Activated CD4-positive, alpha-beta T cell treated with anti-CD3 and anti-CD28 coated beads, Interleukin-2, amount 50 U/mL, for 24 hours (primary cell): ENCODE measurements at regions not wholly inside any gene's neighbourhood (a gene's known extent, or its start where the extent isn't known, plus 50 kb on each side); places are given as distances from the start of the nearest gene placed in this dataset.

Experiments
- DNase-seq, 2 donors: peaks; one replicate each; pipeline ENCODE4 v3.0.0-alpha.2; 2020; ENCODE audit warnings: low read depth in 1 of 2, low spot score in 1 of 2

DNA sequence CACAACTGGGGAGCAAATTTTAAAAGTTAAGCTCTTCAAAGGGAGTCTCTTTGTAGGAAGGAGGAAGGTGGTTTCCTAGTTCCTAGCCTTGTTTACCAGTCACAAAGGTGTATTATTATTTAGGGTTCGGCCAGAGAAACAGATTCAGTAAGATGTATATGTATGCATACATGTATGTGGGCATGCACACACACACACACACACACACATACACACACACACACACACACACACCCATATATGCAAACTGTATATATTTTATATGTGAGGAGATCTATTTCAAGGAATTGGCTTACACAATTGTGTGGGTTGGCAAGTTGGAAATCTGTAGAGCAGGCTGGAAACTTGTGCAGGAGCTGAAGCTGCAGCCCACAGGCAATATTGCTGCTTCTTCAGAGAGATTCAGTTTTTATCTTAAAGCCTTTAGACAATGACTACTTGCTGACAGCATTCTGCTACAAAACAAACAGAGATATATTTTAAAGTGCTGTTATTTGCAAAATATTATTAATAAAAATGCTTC is 75.3 kb upstream of the DNAH5 start:
- DNase-seq, result no peak

DNA sequence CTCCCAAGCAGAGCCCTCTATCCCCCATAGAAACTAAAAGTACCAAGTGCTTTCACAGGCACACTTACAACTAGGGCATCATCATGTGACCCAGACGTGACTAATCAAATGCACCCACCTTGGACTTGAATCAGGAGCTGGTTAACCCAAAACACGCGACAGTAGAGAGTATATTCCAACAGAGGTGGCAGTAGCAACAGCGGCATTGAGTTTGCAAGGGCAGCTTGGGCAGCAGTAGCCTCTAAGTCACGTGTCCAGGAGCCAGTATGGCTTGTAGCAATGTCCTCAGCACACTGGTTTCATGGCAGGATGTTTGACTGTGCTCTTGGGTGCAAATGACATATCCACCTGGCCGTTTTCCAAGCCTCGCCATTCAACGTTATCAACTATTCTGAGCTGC is 73.4 kb upstream of the DNAH5 start:
- no peak for DNase-seq

DNA sequence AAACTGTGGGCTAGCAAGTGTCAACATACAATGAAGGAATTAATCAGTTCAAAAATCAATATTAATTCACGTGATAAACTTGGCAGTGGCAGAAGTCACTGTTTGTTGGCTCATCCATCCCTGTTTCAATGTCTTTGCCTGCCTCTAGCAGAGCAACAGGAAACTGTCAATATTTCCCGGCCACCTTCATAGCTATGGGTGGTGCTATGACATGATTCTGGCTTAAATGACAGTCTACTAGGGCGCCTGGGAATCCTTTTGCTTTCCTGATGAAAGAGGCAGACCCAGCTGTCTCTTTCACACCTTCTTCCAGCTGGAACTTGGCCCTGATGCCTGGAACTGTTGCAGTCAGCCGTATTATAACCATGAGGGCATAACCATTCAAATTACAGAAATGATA is 72.1 kb upstream of the DNAH5 start:
- no peak for DNase-seq

DNA sequence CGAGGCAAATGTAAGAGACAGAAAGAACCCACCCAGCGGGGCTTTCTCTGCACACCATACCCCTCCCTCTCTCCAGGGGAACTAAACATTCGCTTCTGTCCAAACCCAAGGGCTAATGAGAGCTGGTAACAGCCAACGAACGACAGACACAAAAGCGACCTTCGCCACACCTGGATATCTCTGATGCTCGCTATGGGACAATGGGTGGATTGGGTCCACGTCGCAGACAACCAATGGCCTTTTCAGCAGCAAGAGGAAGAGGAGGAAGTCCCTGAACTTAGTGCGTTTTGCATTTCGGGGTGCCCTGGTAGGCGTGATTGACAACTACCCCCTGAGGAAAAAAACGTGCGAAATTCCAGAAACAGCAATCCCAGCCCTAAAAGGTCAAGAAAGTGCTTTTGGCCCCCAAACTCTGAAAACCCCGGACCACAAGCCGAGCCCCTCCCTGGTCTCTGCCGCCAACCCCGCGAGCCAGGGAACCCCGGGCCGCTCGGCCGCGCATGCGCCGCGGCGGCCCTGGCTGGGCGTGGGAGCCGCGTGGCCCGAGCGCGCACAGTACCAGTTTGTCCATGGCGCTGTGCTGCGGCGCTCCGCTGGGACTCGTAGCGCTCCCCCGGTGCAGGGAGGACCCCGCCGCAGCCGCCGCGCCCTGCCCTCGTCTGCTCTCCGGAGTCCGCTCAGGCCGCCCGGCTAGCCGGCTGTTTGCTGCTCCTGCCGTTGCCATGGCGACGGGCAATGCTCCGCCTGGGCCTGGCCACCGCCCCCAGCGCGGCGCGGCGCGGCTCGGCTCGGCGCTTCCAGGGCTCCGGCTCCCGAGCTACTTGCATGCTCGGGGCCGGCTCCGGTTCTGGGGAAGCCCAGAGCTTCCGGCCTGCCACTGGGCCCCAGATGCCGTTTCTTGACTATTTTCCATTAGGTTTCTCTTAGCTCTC is 66.9 kb upstream of the DNAH5 start:
- peak in 1 of 2 donors; percentile 22 for DNase-seq

DNA sequence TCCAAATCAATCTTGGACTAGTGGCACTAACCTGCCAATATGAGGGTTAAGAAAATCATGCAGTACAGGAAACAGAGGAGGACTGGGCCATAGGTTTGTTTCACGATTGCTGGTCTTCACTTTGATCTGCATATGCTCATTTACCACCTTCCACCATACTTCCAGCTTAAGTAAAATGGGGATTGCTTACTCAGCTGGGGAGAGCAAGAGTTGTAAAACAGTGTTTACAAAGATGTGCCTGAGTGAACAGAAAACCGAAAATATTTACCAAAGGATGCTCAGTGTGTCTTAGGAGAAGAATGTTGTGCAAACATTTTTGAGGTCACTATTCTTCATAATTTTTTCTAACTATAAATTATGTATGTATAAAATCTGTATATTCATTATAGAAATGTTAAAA is 65.1 kb upstream of the DNAH5 start:
- DNase-seq, result no peak

DNA sequence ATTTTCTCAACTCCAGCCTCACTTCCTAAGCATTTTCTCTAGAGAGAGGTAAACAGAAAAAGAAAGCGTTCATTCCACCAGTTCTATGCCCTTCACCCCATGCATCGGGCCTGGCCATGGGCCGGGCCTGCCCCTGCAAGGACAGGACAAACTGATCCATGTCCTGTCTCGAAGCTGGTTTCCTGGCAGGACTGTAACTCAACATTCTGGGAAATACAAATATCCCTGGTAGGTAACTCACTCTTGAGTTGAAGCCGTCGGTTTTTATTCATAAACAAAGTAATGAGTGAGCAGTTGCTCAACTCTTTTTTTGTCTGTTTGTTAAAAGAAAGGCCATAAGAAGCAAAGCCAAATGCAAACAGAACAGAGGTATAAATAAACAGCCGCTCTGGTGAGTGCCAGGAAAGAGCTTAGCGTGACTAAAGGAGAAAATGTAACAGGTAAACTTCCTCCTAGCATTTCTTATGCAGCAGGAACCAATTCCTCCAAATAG is 64.4 kb upstream of the DNAH5 start:
- DNase-seq, result no peak

DNA sequence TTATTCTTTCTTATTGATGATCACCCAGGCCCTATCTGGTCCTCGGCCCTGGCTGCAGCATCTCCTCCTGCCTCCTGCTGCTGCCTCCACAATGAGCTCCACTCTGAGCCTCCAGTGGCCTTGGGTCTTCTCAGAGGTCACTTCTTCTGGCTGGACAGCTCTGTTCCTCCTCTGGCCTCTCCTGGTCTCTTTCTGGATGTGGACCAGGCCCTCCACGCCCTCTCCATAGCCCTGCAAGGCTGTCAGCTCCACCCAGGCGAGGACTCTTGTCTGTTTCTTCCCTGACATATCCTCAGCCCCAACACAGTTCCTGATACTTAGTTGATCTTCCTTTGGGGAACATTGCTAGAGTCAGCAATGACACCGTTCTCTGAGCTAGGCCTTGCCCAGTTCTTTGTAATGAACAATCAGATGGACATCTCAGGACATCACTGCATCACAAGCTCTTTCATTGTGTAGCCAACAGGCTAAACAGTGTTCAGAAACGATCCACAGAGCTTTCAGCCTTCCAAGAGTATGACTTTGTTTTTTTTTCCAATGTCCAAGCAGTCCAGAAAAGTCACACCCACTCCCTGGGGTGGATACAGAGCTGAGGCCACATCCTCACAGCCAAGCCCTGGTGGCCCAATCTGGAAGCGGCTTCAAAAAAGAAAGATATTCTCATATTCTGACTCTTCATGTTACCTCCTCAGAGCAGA is 62.5 kb upstream of the DNAH5 start:
- no peak for DNase-seq

DNA sequence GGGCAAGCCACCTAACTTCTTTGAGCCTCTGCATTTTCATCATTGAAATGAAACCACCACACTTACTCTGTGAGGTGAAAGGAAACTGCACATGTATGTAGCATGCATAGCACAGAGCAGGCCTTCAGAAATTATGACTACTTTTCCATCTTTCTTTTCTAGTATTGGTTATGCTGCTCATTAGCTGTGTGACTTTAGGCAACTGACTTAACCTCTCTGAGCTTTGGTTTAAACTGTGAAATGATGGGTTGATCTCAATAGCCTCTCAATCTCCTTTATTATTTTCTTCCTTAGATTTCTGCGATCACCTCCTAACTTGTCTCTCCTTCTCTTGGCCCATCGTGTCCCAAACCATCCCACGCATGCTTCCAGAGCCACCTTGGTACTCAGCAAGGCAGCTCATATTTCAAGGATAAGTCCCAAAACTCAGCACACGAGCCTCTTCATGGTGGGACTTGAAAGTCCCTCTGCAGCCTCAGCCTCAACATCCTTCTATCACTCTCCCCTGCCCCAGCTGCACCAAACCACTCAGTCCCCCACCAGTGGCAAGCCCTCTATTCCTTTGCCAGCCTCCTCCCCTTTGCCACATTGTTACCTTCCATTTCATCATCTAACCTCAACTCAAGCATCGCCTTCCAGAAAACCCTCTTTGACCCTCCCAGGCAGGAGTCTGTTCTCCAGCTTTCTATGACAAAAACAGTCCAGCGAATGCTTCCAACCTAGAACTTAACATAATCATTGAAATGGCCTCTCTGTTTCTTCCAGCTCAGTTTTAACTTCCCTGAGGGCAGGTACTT is 60.3 kb upstream of the DNAH5 start:
- DNase-seq, result no peak

DNA sequence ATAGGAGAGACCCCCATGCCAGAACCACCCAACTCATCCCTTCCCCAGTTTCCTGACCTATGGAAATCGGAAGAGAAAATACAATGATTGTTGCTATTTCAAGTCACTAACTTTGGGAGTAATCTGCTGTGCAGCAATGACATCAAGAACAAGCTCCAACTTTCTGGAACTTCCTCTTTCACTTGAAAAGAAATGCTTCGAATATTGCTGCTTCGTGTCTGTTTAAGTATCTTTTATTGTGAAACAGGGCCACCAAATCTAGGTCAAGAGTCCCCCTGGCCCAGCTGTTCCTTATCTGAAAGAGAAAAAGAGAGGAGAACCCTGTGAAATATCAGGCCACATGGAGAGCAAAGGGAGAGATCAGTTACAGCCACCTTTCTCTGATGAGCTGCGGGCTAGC is 59.4 kb upstream of the DNAH5 start:
- no peak for DNase-seq

DNA sequence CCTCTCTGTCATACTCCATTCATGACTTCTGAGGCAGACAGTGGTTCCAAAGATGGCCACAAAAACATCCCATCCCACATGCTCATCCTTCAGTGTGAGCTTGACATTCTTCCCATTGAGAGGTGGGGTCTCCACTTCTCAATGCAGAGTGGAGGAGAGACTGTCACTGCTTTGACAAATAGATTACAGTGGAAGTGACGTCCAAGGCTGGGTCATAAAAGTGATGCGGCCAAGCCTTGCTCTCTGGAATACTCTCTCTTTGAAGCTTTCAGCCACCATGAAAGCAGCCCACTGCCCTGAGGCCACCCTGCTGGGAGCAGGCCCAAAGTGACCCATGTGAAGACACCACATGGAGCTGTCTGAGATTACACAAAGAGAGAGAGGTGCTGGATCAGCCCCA is 59.0 kb upstream of the DNAH5 start:
- no peak for DNase-seq

DNA sequence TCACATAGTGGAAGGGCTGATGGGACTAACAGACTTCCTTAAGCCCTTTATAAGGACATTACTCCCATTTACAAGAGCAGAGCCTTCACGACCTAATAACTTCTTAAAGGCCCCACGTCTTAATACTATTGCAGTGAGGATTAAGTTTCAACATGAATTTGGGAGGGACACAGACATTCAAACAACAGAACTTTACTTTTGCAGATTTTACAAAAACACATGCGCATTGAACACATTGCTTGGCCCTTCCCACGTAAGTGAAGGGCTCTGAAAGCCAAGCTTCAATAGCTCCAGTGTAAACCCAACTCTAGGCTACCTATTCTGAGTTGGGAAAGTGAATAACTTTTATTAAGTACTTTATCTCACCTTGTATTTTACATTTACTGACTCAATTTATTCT is 53.8 kb upstream of the DNAH5 start:
- DNase-seq, result no peak

DNA sequence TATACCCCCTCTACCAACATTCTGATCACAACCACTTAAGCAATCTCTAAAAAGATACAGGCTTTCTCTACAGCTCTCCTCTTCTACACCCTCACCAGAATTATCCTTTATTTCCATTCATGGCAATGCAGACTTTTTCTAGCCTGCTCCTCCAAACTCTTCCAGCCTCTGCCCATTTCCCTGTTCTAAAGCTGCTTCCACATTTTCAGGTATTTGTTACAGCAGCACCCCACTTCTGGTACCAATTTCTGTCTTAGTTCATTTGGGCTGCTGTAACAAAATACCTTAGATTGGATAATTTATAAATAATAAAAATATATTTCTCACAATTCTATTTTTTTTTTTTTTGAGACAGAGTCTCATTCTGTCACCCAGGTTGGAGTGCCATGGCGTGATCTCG is 53.0 kb upstream of the DNAH5 start:
- DNase-seq, result no peak

DNA sequence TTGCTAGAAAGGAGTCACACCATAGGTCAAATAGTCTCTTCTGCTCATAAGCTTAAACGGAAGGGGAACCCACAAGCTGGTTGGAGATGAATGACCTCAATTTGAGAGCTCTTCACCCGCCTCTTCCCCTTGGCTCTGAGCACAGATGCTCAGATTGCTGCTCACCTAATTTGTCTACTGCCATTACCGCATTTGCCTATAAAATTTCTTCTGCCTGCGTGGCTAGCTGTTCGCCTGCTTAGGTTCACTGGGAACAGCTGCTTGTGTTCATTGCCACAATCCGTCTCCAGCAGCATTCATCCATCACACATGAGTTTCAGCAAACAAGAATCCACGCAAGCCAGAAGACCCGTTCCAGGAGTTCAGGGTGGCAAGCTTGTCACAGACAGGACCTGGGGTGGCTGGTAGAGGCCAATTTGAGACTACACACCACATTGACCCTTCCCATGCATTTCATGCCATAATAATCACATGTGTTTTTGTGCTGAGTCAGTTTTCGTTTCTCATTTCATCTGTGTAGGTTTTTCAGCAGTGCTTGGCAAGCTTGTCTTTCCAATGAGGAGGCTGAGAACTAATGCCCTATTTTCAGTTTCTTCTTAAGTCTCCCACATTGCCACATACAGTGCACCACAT is 50.2 kb upstream of the DNAH5 start:
- DNase-seq, result no peak
